H1 (cell line): ENCODE measurements at regions not wholly inside any gene's neighbourhood (a gene's known extent, or its start where the extent isn't known, plus 50 kb on each side); places are given as distances from the start of the nearest gene placed in this dataset.

Source experiments
- CTCF ChIA-PET: fragments of 300-600 bp; sonication (Branson Sonifier 250); formaldehyde crosslinking; loops from one replicate; lab custom pipeline; 2021; ENCODE audit not compliant: partially characterized antibody; lab: Charles Lee
- POLR2A ChIA-PET: fragments of 300-600 bp; sonication (Branson Sonifier 250); formaldehyde crosslinking; loops from one replicate; lab custom pipeline; 2021; ENCODE audit warnings: inconsistent platforms; ENCODE audit not compliant: partially characterized antibody; lab: Charles Lee
- DNase-seq, 2 experiments: peaks; one replicate each; pipeline versions ENCODE4 v3.0.0 to v3.0.0-alpha.2; 2010 to 2022; ENCODE audit warnings: low spot score in 2 of 2, low read depth in 1 of 2, mixed read lengths in 1 of 2
- FAIRE-seq: peaks from 2 replicates; lab custom pipeline; 2011; peaks lifted over from hg19 to GRCh38; lab: Jason Lieb, UNC
- H2AFZ ChIP-seq: 2 replicates; pipeline ENCODE4 v1.8.1; 2012; ENCODE audit warnings: low read length, inconsistent platforms
- H2AK5ac ChIP-seq: 2 replicates; pipeline ENCODE4 v1.6.1; 2013; ENCODE audit warnings: low read depth, low read length
- H2BK120ac ChIP-seq: replicated peaks from 2 replicates; pipeline ENCODE3; 2013; ENCODE audit warnings: low read depth, low read length, inconsistent platforms
- H2BK12ac ChIP-seq: 2 replicates; pipeline ENCODE4 v1.6.1; 2013; ENCODE audit warnings: low read depth, low read length
- H2BK15ac ChIP-seq: 2 replicates; pipeline ENCODE4 v1.6.1; 2013; ENCODE audit warnings: low read length
- H2BK20ac ChIP-seq: 2 replicates; pipeline ENCODE4 v1.6.1; 2013; ENCODE audit warnings: low read length
- H2BK5ac ChIP-seq: 2 replicates; pipeline ENCODE4 v1.6.1; 2013; ENCODE audit warnings: low read depth, low read length
- H3K14ac ChIP-seq: 2 replicates; pipeline ENCODE4 v1.6.1; 2013; ENCODE audit warnings: inconsistent platforms; ENCODE audit not compliant: insufficient read length
- H3K18ac ChIP-seq: 2 replicates; pipeline ENCODE4 v1.6.1; 2013; ENCODE audit warnings: low read length; ENCODE audit errors: extremely low read depth
- H3K23ac ChIP-seq: 2 replicates; pipeline ENCODE4 v1.6.1; 2013; ENCODE audit warnings: inconsistent platforms; ENCODE audit not compliant: insufficient read length
- H3K23me2 ChIP-seq: 2 replicates; pipeline ENCODE4 v1.6.1; 2013; ENCODE audit warnings: low read depth, low read length
- H3K27ac ChIP-seq: 2 replicates; pipeline ENCODE4 v1.6.1; 2011; ENCODE audit warnings: low read depth, low read length, inconsistent platforms
- H3K27me3 ChIP-seq, 4 experiments: replicated peaks in 1 of 4; 1 replicate in 1 of 4; 2 replicates in 3 of 4; pipeline versions ENCODE4 v1.6.1 to v1.8.1; 2011 to 2013; ENCODE audit warnings: low read length in 3 of 4, mild to moderate bottlenecking in 3 of 4, inconsistent platforms in 2 of 4, mixed read lengths in 2 of 4, moderate library complexity in 1 of 4; ENCODE audit not compliant: control insufficient read depth in 3 of 4, insufficient read depth in 3 of 4; ENCODE audit errors: extremely low read depth in 1 of 4
- H3K36me3 ChIP-seq, 4 experiments: 2 replicates each; pipeline versions ENCODE4 v1.6.1 to v1.8.1; 2011 to 2013; ENCODE audit warnings: mild to moderate bottlenecking in 4 of 4, low read length in 3 of 4, moderate library complexity in 2 of 4, control low read depth in 1 of 4, inconsistent platforms in 1 of 4; ENCODE audit not compliant: insufficient read depth in 4 of 4, control insufficient read depth in 2 of 4
- H3K4ac ChIP-seq: replicated peaks from 2 replicates; pipeline ENCODE3; 2013; ENCODE audit warnings: low read length, low read depth, mixed read lengths, inconsistent platforms; ENCODE audit not compliant: insufficient read length
- H3K4me1 ChIP-seq, 4 experiments: replicated peaks in 1 of 4; 1 replicate in 1 of 4; 2 replicates in 3 of 4; pipeline versions ENCODE4 v1.6.1 to v1.8.1; 2011 to 2013; ENCODE audit warnings: low read length in 3 of 4, inconsistent platforms in 2 of 4, mixed read lengths in 1 of 4; ENCODE audit not compliant: insufficient read depth in 4 of 4, control insufficient read depth in 3 of 4
- H3K4me2 ChIP-seq, 2 experiments: 2 replicates each; pipeline versions ENCODE4 v1.6.1 to v1.8.1; 2011 to 2013; ENCODE audit warnings: low read depth in 2 of 2, low read length in 2 of 2, control low read depth in 1 of 2, inconsistent platforms in 1 of 2, mild to moderate bottlenecking in 1 of 2; ENCODE audit not compliant: insufficient read depth in 1 of 2
- H3K4me3 ChIP-seq, 4 experiments: fragments of 200-600, 300-600 bp in 1 of 4; sonication (generic), shearing (Covaris generic), sonication (Bioruptor Twin) in 1 of 4; 2 replicates each; pipeline versions ENCODE4 v1.5.1 to v1.8.1; 2011 to 2016; ENCODE audit warnings: low read length in 4 of 4, low read depth in 3 of 4, control low read depth in 2 of 4, inconsistent platforms in 2 of 4, mild to moderate bottlenecking in 2 of 4, mixed read lengths in 1 of 4, moderate library complexity in 1 of 4; ENCODE audit not compliant: insufficient read depth in 2 of 4; ENCODE audit errors: extremely low read depth in 1 of 4
- H3K56ac ChIP-seq: replicated peaks from 2 replicates; pipeline ENCODE3; 2013; ENCODE audit warnings: low read depth, mild to moderate bottlenecking, mixed read lengths, low read length, inconsistent platforms; ENCODE audit not compliant: insufficient read length
- H3K79me1 ChIP-seq: 2 replicates; pipeline ENCODE4 v1.6.1; 2013; ENCODE audit warnings: low read depth, low read length, control low read depth
- H3K79me2 ChIP-seq, 2 experiments: 2 replicates each; pipeline versions ENCODE4 v1.6.1 to v1.8.1; 2012 to 2013; ENCODE audit warnings: low read length in 2 of 2, mild to moderate bottlenecking in 2 of 2, inconsistent platforms in 1 of 2; ENCODE audit not compliant: insufficient read depth in 2 of 2, control insufficient read depth in 1 of 2
- H3K9ac ChIP-seq, 4 experiments: replicated peaks in 1 of 4; 1 replicate in 1 of 4; 2 replicates in 3 of 4; pipeline versions ENCODE4 v1.6.1 to v1.8.1; 2011 to 2013; ENCODE audit warnings: low read depth in 3 of 4, low read length in 3 of 4, control low read depth in 2 of 4, mild to moderate bottlenecking in 2 of 4, moderate library complexity in 2 of 4, inconsistent platforms in 1 of 4; ENCODE audit errors: extremely low read depth in 1 of 4
- H3K9me3 ChIP-seq, 2 experiments: 2 replicates each; pipeline versions ENCODE4 v1.6.1 to v1.8.1; 2012 to 2013; ENCODE audit warnings: mild to moderate bottlenecking in 2 of 2, moderate library complexity in 2 of 2, control low read depth in 1 of 2, inconsistent platforms in 1 of 2, low read depth in 1 of 2, low read length in 1 of 2, mixed read lengths in 1 of 2; ENCODE audit not compliant: insufficient read depth in 2 of 2
- H4K20me1 ChIP-seq, 2 experiments: replicated peaks in 1 of 2; 2 replicates each; pipeline versions ENCODE3 to v1.8.1; 2011 to 2013; ENCODE audit warnings: inconsistent platforms in 2 of 2, low read length in 2 of 2, mild to moderate bottlenecking in 1 of 2; ENCODE audit not compliant: insufficient read depth in 2 of 2, control insufficient read depth in 1 of 2
- H4K5ac ChIP-seq: 2 replicates; pipeline ENCODE4 v1.6.1; 2013; ENCODE audit warnings: low read length, low read depth, mixed read lengths, inconsistent platforms; ENCODE audit not compliant: insufficient read length
- H4K8ac ChIP-seq: 2 replicates; pipeline ENCODE4 v1.8.0; 2013; ENCODE audit warnings: mild to moderate bottlenecking, moderate library complexity, low read length, inconsistent platforms; ENCODE audit not compliant: insufficient read depth; ENCODE audit errors: extremely low read depth
- H4K91ac ChIP-seq: replicated peaks from 2 replicates; pipeline ENCODE3; 2013; ENCODE audit warnings: low read length, mixed read lengths, inconsistent platforms; ENCODE audit not compliant: insufficient read length
- WGBS, 2 experiments: shearing (Covaris generic) in 1 of 2; methylation state at CpG; one replicate each; pipeline versions ENCODE4 v1.1.6 to v1.1.7; 2013 to 2015; ENCODE audit warnings: low lambda C conversion rate in 2 of 2, mixed read lengths in 2 of 2, inconsistent platforms in 1 of 2, low coverage in 1 of 2, missing lambda C conversion rate in 1 of 2; ENCODE audit not compliant: insufficient replicate concordance in 2 of 2, insufficient coverage in 1 of 2, insufficient read length in 1 of 2; ENCODE audit errors: extremely low coverage in 1 of 2, missing lambda C conversion rate in 1 of 2; 5-methylcytosine and 5-hydroxymethylcytosine counted together

DNA sequence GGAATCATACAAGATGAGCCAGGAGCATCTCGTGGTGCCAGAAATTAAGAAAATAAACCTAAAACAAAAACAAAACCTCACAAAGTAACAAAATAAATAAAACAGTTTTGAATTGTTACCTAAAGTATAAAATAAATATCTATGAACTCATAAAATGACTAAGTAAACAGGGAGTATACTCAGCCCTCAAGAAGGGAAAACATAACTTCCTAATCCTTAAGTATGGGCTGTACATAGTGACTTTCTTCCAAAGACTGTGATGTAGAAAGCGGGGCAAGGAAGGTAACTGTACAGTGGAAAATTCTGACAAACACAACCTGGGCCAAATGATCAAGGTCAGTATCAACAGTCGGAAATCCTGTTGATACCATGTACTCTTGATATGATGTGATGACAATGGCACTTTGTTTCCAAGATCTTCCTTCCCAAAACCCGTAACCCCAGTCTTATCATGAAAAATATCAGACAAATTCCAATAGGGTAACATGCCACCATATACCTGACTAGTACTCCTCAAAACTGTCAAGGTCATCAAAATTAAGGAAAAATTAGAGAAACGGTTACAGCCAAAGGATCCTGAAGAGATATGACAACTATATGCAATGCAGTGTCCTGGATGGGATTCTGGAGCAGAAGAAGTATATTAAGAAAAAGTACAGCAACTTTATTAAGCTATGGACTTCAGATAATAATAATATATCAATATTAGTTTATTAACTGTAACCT lies 76.0 kb upstream of the XIRP2 start:
- ChIA-PET CTCF (no interaction called here), POLR2A (no interaction called here)
- DNase-seq (no peak), FAIRE-seq (no peak)
- H2BK20ac ChIP-seq = no peak overlapping the region
- H2AK5ac ChIP-seq = no peak overlapping the region
- H2AFZ ChIP-seq = no peak overlapping the region
- no peak overlapping the region for H3K4ac ChIP-seq
- H3K23me2 ChIP-seq = no peaks in the 10 kb centered on the region; the same call in 1 of the 2 replicates
- H2BK120ac ChIP-seq = no peak overlapping the region
- H3K23ac ChIP-seq = no peak overlapping the region
- H3K18ac ChIP-seq = no peak overlapping the region
- no peak overlapping the region for H3K9ac ChIP-seq
- no peak overlapping the region for H2BK12ac ChIP-seq
- no peak overlapping the region for H2BK5ac ChIP-seq
- no peak overlapping the region for H3K14ac ChIP-seq
- H3K27me3 ChIP-seq = no peaks in the 10 kb centered on the region
- H3K4me1 ChIP-seq = no peaks in the 10 kb centered on the region
- H4K20me1 ChIP-seq = no peaks in the 10 kb centered on the region
- no peaks in the 10 kb centered on the region for H3K79me1 ChIP-seq
- H2BK15ac ChIP-seq = no peak overlapping the region
- no peak overlapping the region for H3K4me3 ChIP-seq
- no peaks in the 10 kb centered on the region for H3K9me3 ChIP-seq
- H4K5ac ChIP-seq = no peak overlapping the region
- H3K79me2 ChIP-seq = no peaks in the 10 kb centered on the region
- no peak overlapping the region for H3K4me2 ChIP-seq
- H3K56ac ChIP-seq = no peak overlapping the region
- H3K36me3 ChIP-seq = no peaks in the 10 kb centered on the region
- no peak overlapping the region for H4K8ac ChIP-seq
- no peak overlapping the region for H4K91ac ChIP-seq
- H3K27ac ChIP-seq = no peak overlapping the region
- 90% methylated on average over 5 of the region's 5 CpGs; no CpG with 5 or more reads in 1 of the 2 experiments for WGBS, 2 experiments
